ENCODE measurements at regions not wholly inside any gene's neighbourhood (a gene's known extent, or its start where the extent isn't known, plus 50 kb on each side); places are given as distances from the start of the nearest gene placed in this dataset.

DNA sequence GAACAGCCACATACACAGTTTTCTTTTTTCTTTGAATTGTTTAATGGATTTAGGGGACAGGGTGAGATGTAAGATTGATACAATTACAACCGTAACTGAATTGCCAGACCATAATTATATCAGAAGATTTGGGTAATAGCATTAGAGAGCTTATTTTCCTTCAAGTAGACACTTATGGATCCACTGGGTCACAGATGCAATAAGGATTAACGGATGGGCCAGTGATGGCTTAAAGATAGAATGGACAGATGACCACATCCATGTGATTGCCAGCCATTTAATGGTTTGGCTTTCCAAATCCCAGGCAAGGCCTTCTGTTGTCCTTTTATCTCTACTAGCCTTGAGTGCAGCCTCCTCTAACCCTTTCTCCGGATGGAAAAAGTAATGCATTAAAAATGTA lies 94.7 kb upstream of the NUDT12 start:
- TF ChIP-seq ZNF384 (IDR thresholded peaks at IDR 0.05) (no peak), ELF4 (IDR thresholded peaks at IDR 0.05) (no peak), SP1 (IDR thresholded peaks at IDR 0.05) (no peak), FOXK2 (IDR thresholded peaks at IDR 0.05) (no peak), BHLHE40 (IDR thresholded peaks at IDR 0.05; ENCODE audit: borderline replicate concordance) (no peak), SUZ12 (IDR thresholded peaks at IDR 0.05) (no peak), NFRKB (IDR thresholded peaks at IDR 0.05) (no peak), TARDBP (IDR thresholded peaks at IDR 0.05) (no peak), ARNT (IDR thresholded peaks at IDR 0.05) (no peak), FOXA1 (IDR thresholded peaks at IDR 0.05) (no peak), FOXM1 (IDR thresholded peaks at IDR 0.05; ENCODE audit: borderline replicate concordance) (no peak), CTBP1 (IDR thresholded peaks at IDR 0.05; ENCODE audit: borderline replicate concordance) (no peak), HDGF (IDR thresholded peaks at IDR 0.05; ENCODE audit: borderline replicate concordance) (no peak), PKNOX1 (IDR thresholded peaks at IDR 0.05) (no peak)

Measured in HEK293T (cell line).